Osteoblast (primary cell): ENCODE measurements at regions not wholly inside any gene's neighbourhood (a gene's known extent, or its start where the extent isn't known, plus 50 kb on each side); places are given as distances from the start of the nearest gene placed in this dataset.

Source experiments
- DNase-seq: peaks from one replicate; pipeline ENCODE4 v3.0.0; 2011; ENCODE audit warnings: low spot score, mixed read lengths; ENCODE audit not compliant: insufficient read length; ENCODE audit errors: missing footprints
- H2AFZ ChIP-seq: 2 replicates; pipeline ENCODE4 v1.6.0; 2011; ENCODE audit warnings: mild to moderate bottlenecking, low read length
- H3K27ac ChIP-seq: 2 replicates; pipeline ENCODE4 v1.5.1; 2011; ENCODE audit warnings: mild to moderate bottlenecking, low read depth, low read length, moderate library complexity
- H3K27me3 ChIP-seq: 2 replicates; pipeline ENCODE4 v1.6.0; 2012; ENCODE audit warnings: mild to moderate bottlenecking, control low read depth, inconsistent platforms, low read length, moderate library complexity; ENCODE audit not compliant: insufficient read depth
- H3K36me3 ChIP-seq: 2 replicates; pipeline ENCODE4 v1.5.1; 2011; ENCODE audit warnings: mild to moderate bottlenecking, low read length, control low read depth, moderate library complexity; ENCODE audit not compliant: insufficient read depth
- H3K4me1 ChIP-seq: 2 replicates; pipeline ENCODE4 v1.5.1; 2011; ENCODE audit warnings: mild to moderate bottlenecking, low read length, control low read depth, moderate library complexity; ENCODE audit not compliant: insufficient read depth
- H3K4me2 ChIP-seq: 2 replicates; pipeline ENCODE4 v1.6.0; 2011; ENCODE audit warnings: mild to moderate bottlenecking, low read length; ENCODE audit not compliant: insufficient read depth
- H3K4me3 ChIP-seq: fragments of 200-600 bp; sonication (generic); 3 replicates; pipeline ENCODE4 v1.5.1; 2012; ENCODE audit warnings: mild to moderate bottlenecking, low read length, inconsistent platforms; ENCODE audit not compliant: insufficient read depth
- H3K79me2 ChIP-seq: 2 replicates; pipeline ENCODE4 v1.6.0; 2012; ENCODE audit warnings: mild to moderate bottlenecking, low read length, control low read depth, inconsistent platforms; ENCODE audit not compliant: insufficient read depth
- H3K9me3 ChIP-seq: 2 replicates; pipeline ENCODE4 v1.5.1; 2011; ENCODE audit warnings: low read depth, low read length, control low read depth
- H4K20me1 ChIP-seq: 2 replicates; pipeline ENCODE4 v1.6.0; 2012; ENCODE audit warnings: mild to moderate bottlenecking, low read length, control low read depth; ENCODE audit not compliant: insufficient read depth
- CTCF ChIP-seq: IDR thresholded peaks from 2 replicates; pipeline ENCODE4 v1.5.1; 2011; ENCODE audit warnings: mild to moderate bottlenecking, low read depth, low read length, moderate library complexity; ENCODE audit errors: extremely low read depth

GRCh38 chr5:143761663-143762062 is 50.3 kb upstream of the HMHB1 start:
- no peaks in the 10 kb centered on the region for H3K36me3 ChIP-seq
- H3K4me2 ChIP-seq, result no peak overlapping the region
- no peaks in the 10 kb centered on the region for H4K20me1 ChIP-seq
- H2AFZ ChIP-seq, result no peak overlapping the region
- no peak overlapping the region for H3K4me3 ChIP-seq
- H3K4me1 ChIP-seq, result no peaks in the 10 kb centered on the region
- no peak overlapping the region for H3K27ac ChIP-seq
- H3K79me2 ChIP-seq, result no peaks in the 10 kb centered on the region
- H3K9me3 ChIP-seq, result no peaks in the 10 kb centered on the region
- no peak for DNase-seq
- no peak for TF ChIP-seq CTCF
- H3K27me3 ChIP-seq, result no peaks in the 10 kb centered on the region

GRCh38 chr5:143760755-143761154 is 51.2 kb upstream of the HMHB1 start:
- H3K4me2 ChIP-seq, result no peak overlapping the region
- no peak overlapping the region for H3K27ac ChIP-seq
- H3K36me3 ChIP-seq, result no peaks in the 10 kb centered on the region
- DNase-seq, result no peak
- no peaks in the 10 kb centered on the region for H3K4me1 ChIP-seq
- H3K9me3 ChIP-seq, result no peaks in the 10 kb centered on the region
- H4K20me1 ChIP-seq, result no peaks in the 10 kb centered on the region
- no peak for TF ChIP-seq CTCF
- no peaks in the 10 kb centered on the region for H3K79me2 ChIP-seq
- H2AFZ ChIP-seq, result no peak overlapping the region
- H3K27me3 ChIP-seq, result no peaks in the 10 kb centered on the region
- no peak overlapping the region for H3K4me3 ChIP-seq

- no peaks in the 10 kb centered on the region for H3K4me1 ChIP-seq
- H4K20me1 ChIP-seq, result no peaks in the 10 kb centered on the region
- no peak overlapping the region for H3K4me2 ChIP-seq
- H3K27ac ChIP-seq, result no peak overlapping the region
- TF ChIP-seq CTCF, result no peak
- DNase-seq, result no peak
- H3K4me3 ChIP-seq, result no peak overlapping the region
- H3K9me3 ChIP-seq, result no peaks in the 10 kb centered on the region
- no peak overlapping the region for H2AFZ ChIP-seq
- no peaks in the 10 kb centered on the region for H3K27me3 ChIP-seq
- H3K79me2 ChIP-seq, result no peaks in the 10 kb centered on the region
- no peaks in the 10 kb centered on the region for H3K36me3 ChIP-seq
Observed at GRCh38 chr5:143760131-143760505, 51.8 kb upstream of the HMHB1 start.

- no peak for DNase-seq
- H3K79me2 ChIP-seq, result no peaks in the 10 kb centered on the region
- no peaks in the 10 kb centered on the region for H3K36me3 ChIP-seq
- no peak overlapping the region for H3K27ac ChIP-seq
- no peak for TF ChIP-seq CTCF
- no peaks in the 10 kb centered on the region for H4K20me1 ChIP-seq
- H3K4me2 ChIP-seq, result no peak overlapping the region
- H3K27me3 ChIP-seq, result no peaks in the 10 kb centered on the region
- H2AFZ ChIP-seq, result no peak overlapping the region
- H3K4me3 ChIP-seq, result no peak overlapping the region
- no peaks in the 10 kb centered on the region for H3K9me3 ChIP-seq
- H3K4me1 ChIP-seq, result no peaks in the 10 kb centered on the region
Observed at GRCh38 chr5:143759396-143760130, 52.4 kb upstream of the HMHB1 start.
